Upper lobe of right lung (tissue), 1 donor: ENCODE measurements at regions not wholly inside any gene's neighbourhood (a gene's known extent, or its start where the extent isn't known, plus 50 kb on each side); places are given as distances from the start of the nearest gene placed in this dataset.
"Not testable (repeated sequence)": the region's sequence is repeated elsewhere in the genome, so short reads cannot be mapped to it uniquely, and the experiment has no call there.

Experiments
- ATAC-seq: fragments of 200-7000 bp; cut with Tn5 transposase; one replicate; pipeline ENCODE4 v1.9.1; 2020; ENCODE audit warnings: mild to moderate bottlenecking, moderate library complexity
- DNase-seq: peaks from one replicate; pipeline ENCODE4 v3.0.0-alpha.2; 2020
- H3K27ac ChIP-seq: fragments of 200-600 bp; one replicate; pipeline ENCODE4 v1.8.0; 2022
- H3K27me3 ChIP-seq: fragments of 200-600 bp; one replicate; pipeline ENCODE4 v1.8.0; 2022; ENCODE audit warnings: mild to moderate bottlenecking
- H3K36me3 ChIP-seq: fragments of 200-600 bp; one replicate; pipeline ENCODE4 v1.8.0; 2022
- H3K4me1 ChIP-seq: fragments of 200-600 bp; one replicate; pipeline ENCODE4 v1.8.0; 2022
- H3K4me3 ChIP-seq: fragments of 200-600 bp; one replicate; pipeline ENCODE4 v1.8.0; 2022; ENCODE audit warnings: mild to moderate bottlenecking
- H3K9me3 ChIP-seq: fragments of 200-600 bp; one replicate; pipeline ENCODE4 v1.8.0; 2022
- CTCF ChIP-seq: fragments of 200-600 bp; IDR thresholded peaks from one replicate; pipeline ENCODE4 v1.8.0; 2022; ENCODE audit warnings: antibody characterized with exemption
- intact Hi-C: fragments of 100-400 bp; cut with DNase I; formaldehyde crosslinking; loops from one replicate; pipeline ENCODE4 v1.11.0; 2022
- donor health status: DM: no; HTN: yes; CAD: no; lungs with severe emphysema.

GRCh38 chr5:38692781-38693527 is 136.5 kb upstream of the LIFR start:
- DNase-seq: no peak
- H3K27ac ChIP-seq: no peak overlapping the region
- H3K36me3 ChIP-seq: no peaks in the 10 kb centered on the region
- ATAC-seq: no peak
- H3K27me3 ChIP-seq: no peaks in the 10 kb centered on the region
- intact Hi-C loops: no loop called here
- no peaks in the 10 kb centered on the region for H3K9me3 ChIP-seq
- no peak overlapping the region for H3K4me3 ChIP-seq
- TF ChIP-seq CTCF: no peak
- H3K4me1 ChIP-seq: peaks cover 15% of the 10 kb centered on the region

GRCh38 chr5:38695021-38695958 is 138.8 kb upstream of the LIFR start:
- Histone ChIP-seq H3K27ac (no peak overlapping the region), H3K9me3 (no peaks in the 10 kb centered on the region), H3K4me1 (peaks cover 15% of the 10 kb centered on the region), H3K36me3 (no peaks in the 10 kb centered on the region), H3K27me3 (no peaks in the 10 kb centered on the region), H3K4me3 (no peak overlapping the region)
- no peak for DNase-seq
- TF ChIP-seq CTCF: no peak
- ATAC-seq: no peak
- intact Hi-C loops: no loop called here

DNA sequence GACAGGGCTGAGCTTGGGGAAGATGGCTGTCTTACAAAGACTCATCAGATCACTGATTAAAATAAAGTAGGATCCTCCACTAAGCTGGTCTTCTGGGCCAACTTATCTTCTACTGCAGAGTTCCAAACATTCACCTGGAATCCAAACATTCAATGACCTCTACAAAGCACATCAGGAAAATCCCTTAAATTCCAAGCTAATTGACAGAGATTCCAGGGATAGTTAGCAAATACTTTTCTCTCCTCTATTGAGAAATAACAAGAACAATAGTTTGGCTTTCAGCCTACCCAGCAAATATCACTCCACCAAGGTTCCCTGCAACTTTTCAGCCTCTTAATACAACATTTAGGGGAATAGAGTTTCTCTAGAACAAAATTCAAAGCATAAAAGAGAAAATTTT is 140.6 kb upstream of the LIFR start:
- DNase-seq: no peak
- Histone ChIP-seq H3K27ac (no peak overlapping the region), H3K27me3 (no peaks in the 10 kb centered on the region), H3K9me3 (no peaks in the 10 kb centered on the region), H3K36me3 (no peaks in the 10 kb centered on the region), H3K4me3 (no peak overlapping the region), H3K4me1 (peaks cover 15% of the 10 kb centered on the region)
- no peak for ATAC-seq
- intact Hi-C loops: no loop called here
- no peak for TF ChIP-seq CTCF

GRCh38 chr5:38705529-38705928 is 140.3 kb upstream of the OSMR start:
- DNase-seq, intact Hi-C loops, H3K4me3 ChIP-seq, H3K9me3 ChIP-seq, H3K36me3 ChIP-seq, H3K4me1 ChIP-seq, H3K27me3 ChIP-seq, ATAC-seq, H3K27ac ChIP-seq: not testable (repeated sequence)

- ATAC-seq (no peak), DNase-seq (no peak)
- no peak overlapping the region for H3K4me3 ChIP-seq
- H3K9me3 ChIP-seq: no peaks in the 10 kb centered on the region
- intact Hi-C loops: no loop called here
- peaks cover 4% of the 10 kb centered on the region for H3K4me1 ChIP-seq
- H3K27me3 ChIP-seq: no peaks in the 10 kb centered on the region
- no peak overlapping the region for H3K27ac ChIP-seq
- H3K36me3 ChIP-seq: no peaks in the 10 kb centered on the region
- no peak for TF ChIP-seq CTCF
These were observed 139.4 kb upstream of the OSMR start for GRCh38 chr5:38706376-38706775.
